Neural cell (in vitro differentiated cells): ENCODE measurements at regions not wholly inside any gene's neighbourhood (a gene's known extent, or its start where the extent isn't known, plus 50 kb on each side); places are given as distances from the start of the nearest gene placed in this dataset.

ENCODE experiments used
- H2AFZ ChIP-seq: fragments of 200-600, 300-800 bp; sonication (generic), shearing (Covaris generic); 2 replicates; pipeline ENCODE4 v1.6.0; 2014; ENCODE audit warnings: low read depth, mild to moderate bottlenecking, antibody characterized with exemption, low read length, moderate library complexity
- H3F3A ChIP-seq: fragments of 200-600 bp; shearing (Covaris generic); 2 replicates; pipeline ENCODE4 v1.6.1; 2016; ENCODE audit warnings: mild to moderate bottlenecking, moderate library complexity, mixed read lengths, antibody characterized with exemption, low read length; ENCODE audit not compliant: insufficient read depth, poor library complexity, severe bottlenecking
- H3K27ac ChIP-seq: fragments of 200-600, 300-800 bp; sonication (generic), shearing (Covaris generic); 2 replicates; pipeline ENCODE4 v1.5.1; 2014; ENCODE audit warnings: mild to moderate bottlenecking, low read length, moderate library complexity
- H3K27me3 ChIP-seq: fragments of 300-800, 200-600 bp; sonication (generic), shearing (Covaris generic); 2 replicates; pipeline ENCODE4 v1.6.0; 2014; ENCODE audit warnings: mild to moderate bottlenecking, low read depth, low read length, moderate library complexity; ENCODE audit not compliant: insufficient read depth
- H3K36me3 ChIP-seq: fragments of 300-800, 200-600 bp; sonication (generic), shearing (Covaris generic); 2 replicates; pipeline ENCODE4 v1.5.1; 2014; ENCODE audit warnings: mild to moderate bottlenecking, antibody characterized with exemption, low read length, moderate library complexity; ENCODE audit not compliant: insufficient read depth
- H3K4me2 ChIP-seq: fragments of 300-800, 200-600 bp; sonication (generic), shearing (Covaris generic); 2 replicates; pipeline ENCODE4 v1.6.0; 2014; ENCODE audit warnings: mild to moderate bottlenecking, low read length
- H3K4me3 ChIP-seq: fragments of 300-800, 200-600 bp; sonication (generic), shearing (Covaris generic); 2 replicates; pipeline ENCODE4 v1.5.1; 2014; ENCODE audit warnings: mild to moderate bottlenecking, low read length, moderate library complexity
- H3K79me2 ChIP-seq: fragments of 200-600 bp; shearing (Covaris generic); replicated peaks from 2 replicates; pipeline ENCODE4 v1.6.0; 2014; ENCODE audit warnings: mild to moderate bottlenecking, low read length, moderate library complexity; ENCODE audit not compliant: insufficient read depth
- H3K9ac ChIP-seq: fragments of 300-800, 200-600 bp; sonication (generic), shearing (Covaris generic); 2 replicates; pipeline ENCODE4 v1.6.1; 2016; ENCODE audit warnings: mild to moderate bottlenecking, low read length, mixed read lengths
- H3K9me2 ChIP-seq: fragments of 200-600 bp; shearing (Covaris generic); 2 replicates; pipeline ENCODE4 v1.6.1; 2016; ENCODE audit warnings: mild to moderate bottlenecking, low read length, mixed read lengths; ENCODE audit not compliant: insufficient read depth
- H3K9me3 ChIP-seq: fragments of 200-600, 300-800 bp; sonication (generic), shearing (Covaris generic); 2 replicates; pipeline ENCODE4 v1.6.1; 2016; ENCODE audit warnings: mild to moderate bottlenecking, mixed run types, low read length, moderate library complexity, mixed read lengths
- H4K20me1 ChIP-seq: fragments of 200-600 bp; shearing (Covaris generic); 2 replicates; pipeline ENCODE4 v1.6.1; 2016; ENCODE audit warnings: mild to moderate bottlenecking, mixed run types; ENCODE audit not compliant: insufficient read depth
- EP300 ChIP-seq: fragments of 450-650 bp; conservative IDR thresholded peaks from 2 replicates; pipeline ENCODE4 v1.6.1; 2014; ENCODE audit warnings: antibody characterized with exemption, mild to moderate bottlenecking, moderate library complexity; ENCODE audit not compliant: poor library complexity, severe bottlenecking
- EZH2 ChIP-seq: fragments of 200-600, 300-800 bp; shearing (Covaris generic), sonication (generic); IDR thresholded peaks from 2 replicates; pipeline ENCODE4 v1.6.1; 2014; ENCODE audit warnings: antibody characterized with exemption, low read length, borderline replicate concordance, mild to moderate bottlenecking; ENCODE audit not compliant: insufficient read depth, poor library complexity, severe bottlenecking
- MXI1 ChIP-seq: fragments of 450-650 bp; conservative IDR thresholded peaks from 2 replicates; pipeline ENCODE4 v1.6.1; 2014; ENCODE audit warnings: antibody characterized with exemption, mild to moderate bottlenecking; ENCODE audit not compliant: poor library complexity, severe bottlenecking
- POLR2AphosphoS5 ChIP-seq: IDR thresholded peaks from 2 replicates; pipeline ENCODE4 v1.6.1; 2012
- RAD21 ChIP-seq: fragments of 450-650 bp; conservative IDR thresholded peaks from 2 replicates; pipeline ENCODE4 v1.6.1; 2014; ENCODE audit warnings: antibody characterized with exemption, mild to moderate bottlenecking, moderate library complexity
- SMC3 ChIP-seq: fragments of 450-650 bp; conservative IDR thresholded peaks from 2 replicates; pipeline ENCODE4 v1.6.1; 2014; ENCODE audit warnings: antibody characterized with exemption, mild to moderate bottlenecking, moderate library complexity; ENCODE audit not compliant: poor library complexity
- TAF1 ChIP-seq: IDR thresholded peaks from 2 replicates; pipeline ENCODE4 v1.6.1; 2012; ENCODE audit warnings: low read depth
- TF ChIP-seq, protein P1 (sequence below): fragments of 450-650 bp; IDR thresholded peaks from 2 replicates; pipeline ENCODE4 v1.5.1; 2014; ENCODE audit warnings: antibody characterized with exemption, mild to moderate bottlenecking, moderate library complexity; ENCODE audit not compliant: poor library complexity, severe bottlenecking
- TF ChIP-seq, protein P2 (sequence below): IDR thresholded peaks from 2 replicates; pipeline ENCODE4 v1.6.1; 2012; ENCODE audit warnings: borderline replicate concordance

DNA sequence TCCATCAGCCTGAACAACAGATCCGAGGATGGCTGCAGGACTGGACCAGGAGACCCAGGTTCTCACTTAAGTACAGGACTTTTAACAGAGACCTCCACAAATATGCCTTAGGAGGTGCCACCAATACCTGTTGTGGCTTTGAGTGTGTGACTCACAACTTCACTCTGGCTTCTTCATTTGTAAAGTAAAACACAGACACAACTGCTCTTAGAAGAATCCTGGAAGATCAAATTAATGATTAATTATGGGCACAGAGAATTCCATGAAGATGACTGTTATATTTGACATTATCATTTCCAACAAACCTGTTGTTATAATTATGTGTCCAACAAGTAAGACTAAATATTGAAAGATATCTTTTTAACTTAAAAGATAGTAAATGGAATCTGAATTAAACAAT, 481.4 kb upstream of the KLHL29 start:
- H3K9ac ChIP-seq, result no peak overlapping the region
- no peaks in the 10 kb centered on the region for H3K9me2 ChIP-seq
- H2AFZ ChIP-seq, result no peak overlapping the region
- H3K27ac ChIP-seq, result no peak overlapping the region
- H3F3A ChIP-seq, result no peaks in the 10 kb centered on the region
- H3K4me2 ChIP-seq, result no peak overlapping the region
- H3K36me3 ChIP-seq, result no peaks in the 10 kb centered on the region
- TF ChIP-seq RAD21 (no peak), TAF1 (no peak), SMC3 (no peak), EZH2 (no peak), POLR2AphosphoS5 (no peak), EP300 (no peak), MXI1 (no peak)
- TF ChIP-seq, protein P1, sequence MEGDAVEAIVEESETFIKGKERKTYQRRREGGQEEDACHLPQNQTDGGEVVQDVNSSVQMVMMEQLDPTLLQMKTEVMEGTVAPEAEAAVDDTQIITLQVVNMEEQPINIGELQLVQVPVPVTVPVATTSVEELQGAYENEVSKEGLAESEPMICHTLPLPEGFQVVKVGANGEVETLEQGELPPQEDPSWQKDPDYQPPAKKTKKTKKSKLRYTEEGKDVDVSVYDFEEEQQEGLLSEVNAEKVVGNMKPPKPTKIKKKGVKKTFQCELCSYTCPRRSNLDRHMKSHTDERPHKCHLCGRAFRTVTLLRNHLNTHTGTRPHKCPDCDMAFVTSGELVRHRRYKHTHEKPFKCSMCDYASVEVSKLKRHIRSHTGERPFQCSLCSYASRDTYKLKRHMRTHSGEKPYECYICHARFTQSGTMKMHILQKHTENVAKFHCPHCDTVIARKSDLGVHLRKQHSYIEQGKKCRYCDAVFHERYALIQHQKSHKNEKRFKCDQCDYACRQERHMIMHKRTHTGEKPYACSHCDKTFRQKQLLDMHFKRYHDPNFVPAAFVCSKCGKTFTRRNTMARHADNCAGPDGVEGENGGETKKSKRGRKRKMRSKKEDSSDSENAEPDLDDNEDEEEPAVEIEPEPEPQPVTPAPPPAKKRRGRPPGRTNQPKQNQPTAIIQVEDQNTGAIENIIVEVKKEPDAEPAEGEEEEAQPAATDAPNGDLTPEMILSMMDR, result no peak
- TF ChIP-seq, protein P2, sequence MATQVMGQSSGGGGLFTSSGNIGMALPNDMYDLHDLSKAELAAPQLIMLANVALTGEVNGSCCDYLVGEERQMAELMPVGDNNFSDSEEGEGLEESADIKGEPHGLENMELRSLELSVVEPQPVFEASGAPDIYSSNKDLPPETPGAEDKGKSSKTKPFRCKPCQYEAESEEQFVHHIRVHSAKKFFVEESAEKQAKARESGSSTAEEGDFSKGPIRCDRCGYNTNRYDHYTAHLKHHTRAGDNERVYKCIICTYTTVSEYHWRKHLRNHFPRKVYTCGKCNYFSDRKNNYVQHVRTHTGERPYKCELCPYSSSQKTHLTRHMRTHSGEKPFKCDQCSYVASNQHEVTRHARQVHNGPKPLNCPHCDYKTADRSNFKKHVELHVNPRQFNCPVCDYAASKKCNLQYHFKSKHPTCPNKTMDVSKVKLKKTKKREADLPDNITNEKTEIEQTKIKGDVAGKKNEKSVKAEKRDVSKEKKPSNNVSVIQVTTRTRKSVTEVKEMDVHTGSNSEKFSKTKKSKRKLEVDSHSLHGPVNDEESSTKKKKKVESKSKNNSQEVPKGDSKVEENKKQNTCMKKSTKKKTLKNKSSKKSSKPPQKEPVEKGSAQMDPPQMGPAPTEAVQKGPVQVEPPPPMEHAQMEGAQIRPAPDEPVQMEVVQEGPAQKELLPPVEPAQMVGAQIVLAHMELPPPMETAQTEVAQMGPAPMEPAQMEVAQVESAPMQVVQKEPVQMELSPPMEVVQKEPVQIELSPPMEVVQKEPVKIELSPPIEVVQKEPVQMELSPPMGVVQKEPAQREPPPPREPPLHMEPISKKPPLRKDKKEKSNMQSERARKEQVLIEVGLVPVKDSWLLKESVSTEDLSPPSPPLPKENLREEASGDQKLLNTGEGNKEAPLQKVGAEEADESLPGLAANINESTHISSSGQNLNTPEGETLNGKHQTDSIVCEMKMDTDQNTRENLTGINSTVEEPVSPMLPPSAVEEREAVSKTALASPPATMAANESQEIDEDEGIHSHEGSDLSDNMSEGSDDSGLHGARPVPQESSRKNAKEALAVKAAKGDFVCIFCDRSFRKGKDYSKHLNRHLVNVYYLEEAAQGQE, result no peak
- H3K4me3 ChIP-seq, result no peak overlapping the region
- no peaks in the 10 kb centered on the region for H3K27me3 ChIP-seq
- no peaks in the 10 kb centered on the region for H3K79me2 ChIP-seq
- H3K9me3 ChIP-seq, result no peaks in the 10 kb centered on the region
- no peaks in the 10 kb centered on the region for H4K20me1 ChIP-seq

DNA sequence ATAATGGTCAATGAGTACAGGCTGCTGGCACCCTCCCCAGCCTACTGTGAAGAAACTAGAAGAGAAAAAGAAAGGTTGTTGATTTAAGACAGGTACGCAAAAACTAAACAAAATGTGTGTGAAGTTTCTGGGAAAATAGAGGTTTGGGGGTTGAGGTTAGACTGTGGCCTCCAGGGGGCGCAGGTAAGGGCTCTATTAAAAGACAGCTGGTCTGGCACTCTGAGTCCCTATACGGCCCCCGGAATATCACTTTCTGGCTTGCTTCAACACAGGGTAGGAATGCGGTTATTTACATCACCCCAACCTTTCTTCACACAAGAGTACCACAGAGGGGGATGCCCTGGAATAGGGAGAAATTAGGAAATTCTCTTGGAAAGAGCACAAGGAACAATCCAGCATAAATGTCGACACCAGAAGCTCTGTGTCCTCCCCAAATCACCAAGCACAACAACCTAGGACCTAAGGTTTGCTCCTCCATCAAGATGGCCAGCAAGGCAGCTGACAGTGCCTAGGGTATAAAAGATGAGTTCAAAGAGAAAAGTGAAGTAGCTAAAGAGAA, 480.8 kb upstream of the KLHL29 start:
- no peaks in the 10 kb centered on the region for H3F3A ChIP-seq
- TF ChIP-seq, protein P1, result no peak
- TF ChIP-seq EZH2, result no peak
- TF ChIP-seq TAF1, result no peak
- no peak for TF ChIP-seq POLR2AphosphoS5
- TF ChIP-seq MXI1, result no peak
- TF ChIP-seq RAD21, result no peak
- no peak for TF ChIP-seq EP300
- TF ChIP-seq SMC3, result no peak
- TF ChIP-seq, protein P2, result no peak
- no peaks in the 10 kb centered on the region for H3K27me3 ChIP-seq
- no peak overlapping the region for H3K9ac ChIP-seq
- no peak overlapping the region for H2AFZ ChIP-seq
- no peak overlapping the region for H3K4me2 ChIP-seq
- H3K9me2 ChIP-seq, result no peaks in the 10 kb centered on the region
- H3K27ac ChIP-seq, result no peak overlapping the region
- no peaks in the 10 kb centered on the region for H4K20me1 ChIP-seq
- H3K9me3 ChIP-seq, result no peaks in the 10 kb centered on the region
- no peaks in the 10 kb centered on the region for H3K79me2 ChIP-seq
- H3K4me3 ChIP-seq, result no peak overlapping the region
- H3K36me3 ChIP-seq, result no peaks in the 10 kb centered on the region
